ENCODE measurements at regions not wholly inside any gene's neighbourhood (a gene's known extent, or its start where the extent isn't known, plus 50 kb on each side); places are given as distances from the start of the nearest gene placed in this dataset.

DNA sequence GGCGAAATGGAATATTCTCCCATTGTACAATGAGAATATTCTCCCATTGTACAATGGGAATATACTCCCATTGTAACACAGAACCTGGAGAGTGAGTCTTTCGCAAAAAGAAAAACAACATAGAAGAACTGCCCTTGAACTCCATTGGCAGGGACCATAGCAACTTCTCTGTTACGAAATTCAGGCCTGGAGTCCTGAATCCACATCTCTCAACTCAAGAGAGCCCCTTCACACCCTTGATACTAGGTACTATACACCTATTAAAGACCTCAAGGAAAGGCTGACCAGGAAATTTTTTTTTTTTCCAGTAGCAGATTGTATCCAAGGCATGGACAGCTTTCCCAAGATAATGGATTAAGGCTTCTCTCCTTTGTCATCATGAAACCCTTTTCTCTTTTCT lies 1687.0 kb downstream of the GRIK2 start:
- H3K79me2 ChIP-seq (ENCODE audit: control insufficient read depth, insufficient read depth, low read length), result no peaks in the 10 kb centered on the region
- H3K27me3 ChIP-seq (ENCODE audit: control insufficient read depth in 2 of 2, insufficient read depth in 2 of 2, low read length in 2 of 2), result no peaks in the 10 kb centered on the region
- H3K9me3 ChIP-seq (replicated peaks; ENCODE audit: control insufficient read depth, insufficient read depth, low read length), result no peaks in the 10 kb centered on the region
- ChIA-PET CTCF (no interaction called here), POLR2A (no interaction called here)
- no peaks in the 10 kb centered on the region for H3K36me3 ChIP-seq (ENCODE audit: control insufficient read depth in 2 of 2, extremely low read depth in 1 of 2, insufficient read depth in 2 of 2, low read length in 2 of 2)
- no peak for TF ChIP-seq GATA2 (IDR thresholded peaks at IDR 0.05; ENCODE audit: insufficient read depth, insufficient read length, low read depth, low read length)
- TF ChIP-seq MYC (IDR thresholded peaks at IDR 0.05; ENCODE audit: low read depth, low read length), result no peak
- no peak for TF ChIP-seq POLR2A (IDR thresholded peaks at IDR 0.05; ENCODE audit: low read depth, low read length)
- no peak for TF ChIP-seq POLR2AphosphoS5 (IDR thresholded peaks at IDR 0.05; ENCODE audit: insufficient read depth, low read depth, low read length)
- TF ChIP-seq JUN (IDR thresholded peaks at IDR 0.05; ENCODE audit: borderline replicate concordance, insufficient read depth, insufficient read length, low read depth), result no peak
- TF ChIP-seq FOS (IDR thresholded peaks at IDR 0.05; ENCODE audit: borderline replicate concordance, insufficient read depth, low read length), result no peak
- TF ChIP-seq, protein P1, sequence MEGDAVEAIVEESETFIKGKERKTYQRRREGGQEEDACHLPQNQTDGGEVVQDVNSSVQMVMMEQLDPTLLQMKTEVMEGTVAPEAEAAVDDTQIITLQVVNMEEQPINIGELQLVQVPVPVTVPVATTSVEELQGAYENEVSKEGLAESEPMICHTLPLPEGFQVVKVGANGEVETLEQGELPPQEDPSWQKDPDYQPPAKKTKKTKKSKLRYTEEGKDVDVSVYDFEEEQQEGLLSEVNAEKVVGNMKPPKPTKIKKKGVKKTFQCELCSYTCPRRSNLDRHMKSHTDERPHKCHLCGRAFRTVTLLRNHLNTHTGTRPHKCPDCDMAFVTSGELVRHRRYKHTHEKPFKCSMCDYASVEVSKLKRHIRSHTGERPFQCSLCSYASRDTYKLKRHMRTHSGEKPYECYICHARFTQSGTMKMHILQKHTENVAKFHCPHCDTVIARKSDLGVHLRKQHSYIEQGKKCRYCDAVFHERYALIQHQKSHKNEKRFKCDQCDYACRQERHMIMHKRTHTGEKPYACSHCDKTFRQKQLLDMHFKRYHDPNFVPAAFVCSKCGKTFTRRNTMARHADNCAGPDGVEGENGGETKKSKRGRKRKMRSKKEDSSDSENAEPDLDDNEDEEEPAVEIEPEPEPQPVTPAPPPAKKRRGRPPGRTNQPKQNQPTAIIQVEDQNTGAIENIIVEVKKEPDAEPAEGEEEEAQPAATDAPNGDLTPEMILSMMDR (IDR thresholded peaks at IDR 0.05; ENCODE audit: extremely low read depth in 1 of 2, insufficient read depth in 1 of 2, low read depth in 1 of 2, low read length in 2 of 2), result no peak
- no peak for TF ChIP-seq EZH2 (IDR thresholded peaks at IDR 0.05; ENCODE audit: borderline replicate concordance, low read depth, low read length, severe bottlenecking)
- TF ChIP-seq, protein P2, sequence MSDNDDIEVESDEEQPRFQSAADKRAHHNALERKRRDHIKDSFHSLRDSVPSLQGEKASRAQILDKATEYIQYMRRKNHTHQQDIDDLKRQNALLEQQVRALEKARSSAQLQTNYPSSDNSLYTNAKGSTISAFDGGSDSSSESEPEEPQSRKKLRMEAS (IDR thresholded peaks at IDR 0.05; ENCODE audit: insufficient read depth, insufficient read length), result no peak
- no peak overlapping the region for H3K4me2 ChIP-seq (ENCODE audit: insufficient read depth, low read length)
- H3K27ac ChIP-seq (ENCODE audit: insufficient read depth, low read depth, low read length), result no peak overlapping the region
- intact Hi-C loops (cut with micrococcal nuclease), result no loop called here
- BruUV-seq (replicated peaks), result no TSS peak
- dilution Hi-C loops (cut with MboI; ENCODE audit: extremely low pct_ligation_motif_present, low sequenced_read_pairs), result no loop called here
- H3K4me3 ChIP-seq (replicated peaks in 1 of 3; ENCODE audit: insufficient read depth in 1 of 3, low read depth in 1 of 3, low read length in 3 of 3), result no peak overlapping the region
- FAIRE-seq (no peak), DNase-seq (ENCODE audit: low read depth, low spot score) (no peak)
- H4K20me1 ChIP-seq (replicated peaks; ENCODE audit: control insufficient read depth, extremely low read depth, insufficient read depth, low read length), result no peaks in the 10 kb centered on the region
- no peaks in the 10 kb centered on the region for H3K4me1 ChIP-seq (ENCODE audit: control insufficient read depth, extremely low read depth, insufficient read depth, low read length)
- no peak overlapping the region for H2AFZ ChIP-seq (ENCODE audit: low read depth, low read length)
- H3K9me1 ChIP-seq (replicated peaks; ENCODE audit: control insufficient read depth, extremely low read depth, insufficient read depth, low read length), result no peaks in the 10 kb centered on the region
- H3K9ac ChIP-seq (replicated peaks; ENCODE audit: extremely low read depth, insufficient read depth, low read length), result no peak overlapping the region

Measured in endothelial cell of umbilical vein (primary cell).